Amygdala (tissue), 56 donors: ENCODE measurements at regions not wholly inside any gene's neighbourhood (a gene's known extent, or its start where the extent isn't known, plus 50 kb on each side); places are given as distances from the start of the nearest gene placed in this dataset.

ENCODE experiments used
- DNase-seq, 56 donors: peaks; one replicate each; lab custom pipeline; 2025; lab: John Stamatoyannopoulos, UW

DNA sequence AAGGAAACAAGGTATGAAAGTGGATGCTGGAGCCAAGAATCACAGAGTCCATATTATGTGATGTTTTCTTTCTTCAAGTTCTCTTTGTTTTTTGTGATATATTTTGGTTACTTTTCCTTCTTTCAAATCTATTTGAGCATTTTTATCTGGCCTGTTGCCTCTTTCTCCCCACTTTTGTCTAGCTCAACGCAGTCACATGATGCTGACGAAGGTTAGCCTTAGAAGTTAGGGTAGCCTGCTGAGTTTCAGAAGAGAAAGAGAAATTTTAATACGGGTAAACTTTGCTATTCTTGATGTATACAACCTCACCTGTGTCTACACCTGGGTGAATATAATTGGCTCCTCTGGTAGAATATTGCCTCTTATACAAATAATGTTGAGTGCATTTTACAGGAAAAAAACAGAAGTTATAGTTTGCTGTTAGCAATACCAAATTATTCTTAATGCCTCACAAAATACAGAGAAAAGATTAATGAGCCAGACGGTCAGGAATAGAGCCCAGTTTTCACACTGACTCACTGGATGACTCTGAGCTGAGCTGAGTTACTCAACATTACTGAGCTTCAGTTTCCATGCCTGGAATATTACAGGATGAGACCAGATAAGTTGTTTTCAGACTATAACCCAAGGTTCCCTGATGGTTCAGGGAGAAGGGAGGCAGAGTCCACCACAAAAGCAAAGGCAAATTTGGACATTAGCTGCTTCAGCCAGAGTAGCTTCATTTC lies 161.6 kb upstream of the BDNF start:
- DNase-seq, result no peak

GRCh38 chr11:27860811-27861210 lies 160.6 kb upstream of the BDNF start:
- DNase-seq, result no peak

DNA sequence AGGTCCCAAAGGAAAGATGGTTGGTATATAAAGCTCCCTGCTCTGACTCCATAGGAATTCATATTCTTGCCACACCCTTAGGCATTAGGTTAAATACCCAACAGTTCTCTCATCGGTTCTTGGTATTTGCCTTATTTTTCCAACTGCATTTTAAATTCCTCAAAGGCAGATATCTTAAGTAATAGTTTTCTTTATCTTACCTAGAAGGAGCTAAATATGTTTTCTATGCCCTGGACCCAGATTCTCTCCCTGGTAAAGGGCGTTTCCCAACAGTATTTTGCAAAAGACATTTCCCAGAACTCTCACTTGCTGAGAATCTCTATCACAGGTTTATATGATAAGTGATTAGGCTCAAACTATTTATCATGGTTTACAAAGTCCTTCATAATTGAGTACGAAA lies 158.6 kb upstream of the BDNF start:
- DNase-seq, result no peak

DNA sequence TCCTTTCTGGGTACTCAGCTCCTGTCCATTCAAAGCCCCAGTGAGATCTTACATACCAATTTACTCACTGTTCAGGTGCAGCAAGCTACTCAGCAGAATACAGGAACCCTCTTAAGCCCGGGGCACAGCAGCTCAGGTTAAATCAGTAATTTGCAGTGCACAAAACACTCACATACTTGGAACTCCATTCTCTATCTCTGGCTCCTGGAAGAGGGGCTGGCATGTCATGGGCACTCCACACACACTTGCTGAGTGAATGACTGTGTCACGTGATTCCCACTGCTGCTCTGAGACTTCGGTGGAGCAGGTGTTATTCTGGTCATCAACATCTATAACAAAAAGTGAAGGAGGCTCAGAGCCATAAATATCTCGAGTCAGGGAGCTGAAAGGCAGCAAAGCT lies 157.3 kb upstream of the BDNF start:
- DNase-seq, result no peak

- DNase-seq, result no peak
Observed at GRCh38 chr11:27857014-27857413, 156.8 kb upstream of the BDNF start.

DNA sequence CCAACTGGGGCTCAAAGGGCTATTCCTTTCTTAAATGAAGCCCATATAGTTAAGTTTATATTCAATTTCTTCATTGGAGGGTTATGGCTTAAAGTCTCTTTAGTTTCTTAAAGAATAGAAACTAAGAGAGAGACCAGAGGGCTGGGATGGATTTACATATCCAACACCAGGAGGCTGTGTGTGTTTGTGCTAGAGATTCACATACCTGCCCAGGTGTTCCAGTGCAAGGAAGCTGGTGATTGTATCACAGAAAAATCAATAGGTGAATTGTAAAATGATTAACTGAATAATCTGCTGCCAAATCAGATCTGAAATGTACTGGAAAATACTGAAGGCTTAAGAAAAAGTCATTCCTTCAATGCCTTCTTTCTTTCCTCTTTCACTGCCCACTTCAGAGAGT lies 148.2 kb upstream of the BDNF start:
- DNase-seq, result no peak

- no peak for DNase-seq
Observed at GRCh38 chr11:27847496-27847895, 147.2 kb upstream of the BDNF start.

GRCh38 chr11:27842290-27842689 lies 142.0 kb upstream of the BDNF start:
- DNase-seq, result no peak

GRCh38 chr11:27841023-27841422 lies 140.8 kb upstream of the BDNF start:
- DNase-seq, result no peak

DNA sequence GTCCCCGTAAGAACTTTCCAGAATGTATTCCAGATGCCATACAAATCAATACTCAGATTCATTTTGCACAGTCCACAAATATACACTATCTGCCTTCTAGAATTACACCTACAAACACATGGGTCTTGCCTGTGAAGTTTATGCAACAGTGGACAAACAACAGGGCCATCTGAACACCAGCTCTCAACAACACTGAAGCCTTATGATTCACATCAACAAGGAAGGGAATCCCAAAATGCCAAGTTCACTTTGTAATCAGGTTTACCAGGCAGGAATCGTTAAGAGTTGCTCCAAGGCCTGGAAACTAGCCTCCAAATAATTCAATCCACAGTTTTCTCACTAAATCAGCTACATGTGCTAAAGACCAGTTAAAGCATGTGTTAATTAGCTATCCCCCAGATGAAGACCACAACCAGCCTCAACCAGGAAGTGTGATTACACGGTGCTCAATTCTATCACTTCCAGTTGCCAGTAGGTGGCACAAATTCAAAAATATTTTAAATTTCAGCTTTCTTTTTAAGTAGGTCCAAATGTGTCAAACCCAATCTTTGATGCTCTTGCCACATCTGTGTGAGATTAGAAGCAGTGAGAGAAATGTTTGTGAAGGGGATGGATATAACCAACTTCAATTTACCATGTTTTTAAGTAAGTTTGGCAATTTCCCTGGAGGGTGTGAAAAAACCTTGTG lies 139.1 kb upstream of the BDNF start:
- DNase-seq, result no peak

GRCh38 chr11:27838674-27839073 lies 138.4 kb upstream of the BDNF start:
- DNase-seq, result no peak

- no peak for DNase-seq
Observed at GRCh38 chr11:27837895-27838563, 137.8 kb upstream of the BDNF start.

- no peak for DNase-seq
Observed at GRCh38 chr11:27830206-27830605, 130.0 kb upstream of the BDNF start.

DNA sequence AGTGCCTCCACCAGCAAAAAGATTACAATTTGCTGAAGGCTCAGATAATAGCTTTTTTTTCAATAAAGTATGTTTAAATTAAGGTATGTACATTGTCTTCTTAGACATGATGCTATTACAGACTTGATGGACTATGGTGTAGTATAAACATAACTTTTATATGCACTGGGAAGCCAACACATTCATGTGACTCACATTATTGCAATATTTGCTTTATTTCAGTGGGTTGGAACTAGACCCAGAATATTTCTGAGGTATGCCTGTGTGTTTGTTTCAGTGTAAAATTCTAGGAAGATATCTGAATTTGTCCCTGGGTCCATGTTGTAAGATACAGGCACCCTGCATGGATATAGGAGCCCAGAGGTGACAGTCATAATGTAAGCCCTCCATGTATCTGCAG lies 120.0 kb upstream of the BDNF start:
- DNase-seq, result no peak

GRCh38 chr11:27816197-27816596 lies 115.9 kb upstream of the BDNF start:
- no peak for DNase-seq

GRCh38 chr11:27812341-27812740 lies 112.1 kb upstream of the BDNF start:
- DNase-seq, result no peak

DNA sequence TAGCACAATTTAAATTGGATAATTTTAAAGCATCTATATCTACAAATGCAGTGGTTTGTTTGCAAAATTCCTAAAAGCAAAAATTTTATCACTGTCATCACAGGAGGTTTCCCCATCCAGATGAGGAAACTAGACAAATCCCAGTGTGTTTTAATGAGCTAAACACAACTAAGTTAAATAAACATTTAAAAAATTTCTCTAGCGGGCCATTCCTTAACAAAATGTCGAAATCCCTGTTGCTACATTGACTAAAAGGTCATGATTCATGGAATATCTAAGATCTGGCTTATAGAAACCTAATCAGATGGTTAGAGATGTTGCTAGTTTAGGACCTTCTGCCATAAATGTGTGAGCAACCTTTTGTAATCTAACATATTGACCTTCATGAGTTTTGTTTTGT lies 107.3 kb upstream of the BDNF start:
- DNase-seq, result no peak

DNA sequence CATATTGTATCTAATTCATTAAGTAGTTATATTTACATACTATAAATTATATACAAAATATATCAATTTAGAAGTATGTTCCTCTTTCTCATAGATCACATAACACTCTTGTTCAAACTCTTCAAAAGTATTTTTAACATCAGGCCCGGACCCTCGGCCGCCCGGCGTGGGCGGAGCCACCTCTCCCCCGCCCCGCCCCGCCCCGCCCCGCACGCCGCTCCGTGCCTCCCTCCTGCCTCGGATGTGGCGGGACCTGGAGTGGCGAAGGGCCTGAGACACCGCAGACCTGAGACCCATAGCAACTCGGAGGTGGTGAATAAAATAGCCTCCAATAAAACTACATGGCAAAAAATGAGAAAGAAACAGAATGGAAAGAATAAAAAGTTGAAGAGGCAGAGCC lies 105.9 kb upstream of the BDNF start:
- DNase-seq, result no peak

DNA sequence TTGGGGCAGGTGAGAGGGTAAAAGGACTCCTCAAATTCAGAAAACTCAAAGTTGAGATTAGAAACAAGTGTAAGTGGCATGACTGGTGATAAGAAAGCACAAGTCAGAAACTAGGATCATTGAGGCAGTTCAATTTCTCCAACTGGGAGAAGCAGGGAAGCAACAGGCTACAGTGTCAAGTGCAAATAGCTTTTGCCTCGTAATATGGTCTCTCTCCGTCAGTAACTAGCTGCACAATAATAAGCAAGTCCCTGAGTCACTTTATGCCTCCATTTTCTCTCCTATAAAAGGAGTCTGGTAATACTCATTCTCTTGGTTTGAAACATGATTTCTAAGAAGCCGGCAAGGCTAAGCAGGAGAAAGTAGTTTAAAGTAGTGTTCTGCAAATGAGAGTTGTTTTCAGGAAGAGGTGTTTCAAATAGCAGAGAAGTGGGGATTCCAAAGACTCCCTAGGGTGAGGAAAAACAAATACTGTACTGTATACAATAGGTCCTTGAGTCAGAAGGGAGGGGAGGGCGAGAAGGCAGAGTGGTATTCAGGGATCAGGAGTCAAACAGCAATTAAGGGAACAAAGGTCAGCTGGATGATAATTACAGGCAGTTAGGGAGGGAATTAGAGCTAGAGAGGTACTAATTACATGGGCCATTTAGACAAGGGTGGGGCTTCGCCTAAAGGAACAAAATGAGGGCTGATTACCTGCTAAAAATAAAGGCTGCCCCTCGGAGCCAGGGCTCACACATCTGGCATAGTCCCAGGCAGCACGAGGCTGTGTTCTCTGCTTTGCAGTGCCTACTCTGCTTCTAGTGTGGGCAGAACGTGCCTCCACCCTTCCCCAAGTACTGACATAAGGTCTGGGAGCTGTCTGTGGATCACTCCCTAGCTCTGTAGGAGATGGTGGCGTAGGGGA lies 96.0 kb upstream of the BDNF start:
- no peak for DNase-seq

- DNase-seq, result no peak
Observed at GRCh38 chr11:27786864-27787263, 86.6 kb upstream of the BDNF start.

GRCh38 chr11:27786331-27786730 lies 86.1 kb upstream of the BDNF start:
- DNase-seq, result no peak
